ENCODE measurements at regions not wholly inside any gene's neighbourhood (a gene's known extent, or its start where the extent isn't known, plus 50 kb on each side); places are given as distances from the start of the nearest gene placed in this dataset.

- Histone ChIP-seq H3K4me1 (replicated peaks) (no peaks in the 10 kb centered on the region), H3K36me3 (no peaks in the 10 kb centered on the region), H3K4me3 (no peak overlapping the region), H3K9me3 (no peaks in the 10 kb centered on the region), H3K27ac (no peak overlapping the region), H3K27me3 (replicated peaks; ENCODE audit: insufficient read depth) (no peaks in the 10 kb centered on the region)
- DNase-seq (ENCODE audit: low spot score) = no peak
- whole genome bisulfite sequencing = 10% methylated on average over 1 of the region's 1 CpG
- TF ChIP-seq CTCF (IDR thresholded peaks at IDR 0.05) = no peak
- TF ChIP-seq POLR2AphosphoS5 (IDR thresholded peaks at IDR 0.05) = peak; percentile 5
- TF ChIP-seq POLR2A (IDR thresholded peaks at IDR 0.05) = no peak
- intact Hi-C loops (cut with DNase I) = no loop called here
These were observed 121.7 kb upstream of the NAP1L1 start for GRCh38 chr12:76206039-76206676.

- no peaks in the 10 kb centered on the region for H3K27me3 ChIP-seq (replicated peaks; ENCODE audit: insufficient read depth)
- TF ChIP-seq POLR2A (IDR thresholded peaks at IDR 0.05) (no peak), CTCF (IDR thresholded peaks at IDR 0.05) (no peak), POLR2AphosphoS5 (IDR thresholded peaks at IDR 0.05) (no peak)
- no peak overlapping the region for H3K27ac ChIP-seq
- intact Hi-C loops (cut with DNase I) = no loop called here
- H3K4me3 ChIP-seq = no peak overlapping the region
- no peak for DNase-seq (ENCODE audit: low spot score)
- H3K4me1 ChIP-seq (replicated peaks) = no peaks in the 10 kb centered on the region
- no peaks in the 10 kb centered on the region for H3K9me3 ChIP-seq
- no peaks in the 10 kb centered on the region for H3K36me3 ChIP-seq
These were observed 118.1 kb upstream of the NAP1L1 start for GRCh38 chr12:76202621-76203020.

GRCh38 chr12:76201758-76202157, 117.3 kb upstream of the NAP1L1 start:
- intact Hi-C loops (cut with DNase I) = no loop called here
- Histone ChIP-seq H3K9me3 (no peaks in the 10 kb centered on the region), H3K27ac (no peak overlapping the region), H3K4me1 (replicated peaks) (no peaks in the 10 kb centered on the region), H3K27me3 (replicated peaks; ENCODE audit: insufficient read depth) (no peaks in the 10 kb centered on the region), H3K36me3 (no peaks in the 10 kb centered on the region), H3K4me3 (no peak overlapping the region)
- TF ChIP-seq POLR2AphosphoS5 (IDR thresholded peaks at IDR 0.05) (no peak), CTCF (IDR thresholded peaks at IDR 0.05) (no peak), POLR2A (IDR thresholded peaks at IDR 0.05) (no peak)
- no peak for DNase-seq (ENCODE audit: low spot score)

GRCh38 chr12:76201316-76201715, 116.8 kb upstream of the NAP1L1 start:
- Histone ChIP-seq H3K9me3 (no peaks in the 10 kb centered on the region), H3K27ac (no peak overlapping the region), H3K27me3 (replicated peaks; ENCODE audit: insufficient read depth) (no peaks in the 10 kb centered on the region), H3K4me3 (no peak overlapping the region), H3K4me1 (replicated peaks) (no peaks in the 10 kb centered on the region), H3K36me3 (no peaks in the 10 kb centered on the region)
- TF ChIP-seq POLR2AphosphoS5 (IDR thresholded peaks at IDR 0.05) (no peak), CTCF (IDR thresholded peaks at IDR 0.05) (no peak), POLR2A (IDR thresholded peaks at IDR 0.05) (no peak)
- 58% methylated on average over 2 of the region's 2 CpGs for WGBS
- DNase-seq (ENCODE audit: low spot score) = no peak
- intact Hi-C loops (cut with DNase I) = no loop called here

- no peak overlapping the region for H3K4me3 ChIP-seq
- H3K27me3 ChIP-seq (replicated peaks; ENCODE audit: insufficient read depth) = no peaks in the 10 kb centered on the region
- intact Hi-C loops (cut with DNase I) = no loop called here
- no peak for DNase-seq (ENCODE audit: low spot score)
- no peaks in the 10 kb centered on the region for H3K9me3 ChIP-seq
- H3K36me3 ChIP-seq = no peaks in the 10 kb centered on the region
- WGBS = 71% methylated on average over 2 of the region's 2 CpGs
- H3K27ac ChIP-seq = no peak overlapping the region
- no peaks in the 10 kb centered on the region for H3K4me1 ChIP-seq (replicated peaks)
- no peak for TF ChIP-seq POLR2AphosphoS5 (IDR thresholded peaks at IDR 0.05)
- TF ChIP-seq POLR2A (IDR thresholded peaks at IDR 0.05) = no peak
- TF ChIP-seq CTCF (IDR thresholded peaks at IDR 0.05) = no peak
These were observed 115.3 kb upstream of the NAP1L1 start for GRCh38 chr12:76199808-76200207.
